Hematopoietic multipotent progenitor cell treated with erythropoietin and hydrocortisone succinate and interleukin-3 and kit ligand, for 8 days (in vitro differentiated cells): ENCODE measurements at regions not wholly inside any gene's neighbourhood (a gene's known extent, or its start where the extent isn't known, plus 50 kb on each side); places are given as distances from the start of the nearest gene placed in this dataset.
"Not testable (repeated sequence)": the region's sequence is repeated elsewhere in the genome, so short reads cannot be mapped to it uniquely, and the experiment has no call there.

Experiments used
- DNase-seq: peaks from one replicate; pipeline ENCODE4 v3.0.0-alpha.2; 2015

- DNase-seq: no peak
Observed at GRCh38 chr3:148534089-148534988, 163.4 kb upstream of the AGTR1 start.

- DNase-seq: no peak
Observed at GRCh38 chr3:148535001-148535400, 162.7 kb upstream of the AGTR1 start.

- no peak for DNase-seq
Observed at GRCh38 chr3:148540266-148540665, 157.4 kb upstream of the AGTR1 start.

- no peak for DNase-seq
Observed at GRCh38 chr3:148540851-148541250, 156.9 kb upstream of the AGTR1 start.

- no peak for DNase-seq
Observed at GRCh38 chr3:148546959-148547358, 150.7 kb upstream of the AGTR1 start.

- no peak for DNase-seq
Observed at GRCh38 chr3:148551767-148552260, 145.9 kb upstream of the AGTR1 start.

- DNase-seq: no peak
Observed at GRCh38 chr3:148554367-148554766, 143.3 kb upstream of the AGTR1 start.

- no peak for DNase-seq
Observed at GRCh38 chr3:148556664-148557063, 141.0 kb upstream of the AGTR1 start.

- DNase-seq: not testable (repeated sequence)
Observed at GRCh38 chr3:148577579-148577978, 120.1 kb upstream of the AGTR1 start.

- DNase-seq: no peak
Observed at GRCh38 chr3:148582126-148582525, 115.6 kb upstream of the AGTR1 start.

GRCh38 chr3:148583793-148584192, 113.9 kb upstream of the AGTR1 start:
- DNase-seq: no peak

GRCh38 chr3:148584438-148584837, 113.3 kb upstream of the AGTR1 start:
- DNase-seq: no peak

- no peak for DNase-seq
Observed at GRCh38 chr3:148585671-148586379, 111.9 kb upstream of the AGTR1 start.

GRCh38 chr3:148588291-148588690, 109.4 kb upstream of the AGTR1 start:
- DNase-seq: no peak

- DNase-seq: no peak
Observed at GRCh38 chr3:148591525-148591924, 106.2 kb upstream of the AGTR1 start.

- DNase-seq: no peak
Observed at GRCh38 chr3:148598619-148599018, 99.1 kb upstream of the AGTR1 start.

GRCh38 chr3:148599481-148599880, 98.2 kb upstream of the AGTR1 start:
- no peak for DNase-seq

GRCh38 chr3:148600440-148600839, 97.3 kb upstream of the AGTR1 start:
- no peak for DNase-seq

GRCh38 chr3:148600902-148601765, 96.6 kb upstream of the AGTR1 start:
- DNase-seq: no peak

GRCh38 chr3:148601766-148602685, 95.7 kb upstream of the AGTR1 start:
- DNase-seq: no peak

- no peak for DNase-seq
Observed at GRCh38 chr3:148604270-148605085, 93.2 kb upstream of the AGTR1 start.
